GM18870 (cell line): ENCODE measurements at regions not wholly inside any gene's neighbourhood (a gene's known extent, or its start where the extent isn't known, plus 50 kb on each side); places are given as distances from the start of the nearest gene placed in this dataset.
"Not testable (repeated sequence)": the region's sequence is repeated elsewhere in the genome, so short reads cannot be mapped to it uniquely, and the experiment has no call there.

Experiments
- ATAC-seq: cut with Tn5 transposase; IDR thresholded peaks from one replicate; pipeline ENCODE4 v1.9.1; 2021; ENCODE audit warnings: moderate library complexity; ENCODE audit not compliant: unreplicated experiment

- no peak for ATAC-seq
Observed at GRCh38 chr9:587527-587926, 254.0 kb upstream of the DMRT1 start.

- ATAC-seq, result no peak
Observed at GRCh38 chr9:588981-589380, 252.5 kb upstream of the DMRT1 start.

DNA sequence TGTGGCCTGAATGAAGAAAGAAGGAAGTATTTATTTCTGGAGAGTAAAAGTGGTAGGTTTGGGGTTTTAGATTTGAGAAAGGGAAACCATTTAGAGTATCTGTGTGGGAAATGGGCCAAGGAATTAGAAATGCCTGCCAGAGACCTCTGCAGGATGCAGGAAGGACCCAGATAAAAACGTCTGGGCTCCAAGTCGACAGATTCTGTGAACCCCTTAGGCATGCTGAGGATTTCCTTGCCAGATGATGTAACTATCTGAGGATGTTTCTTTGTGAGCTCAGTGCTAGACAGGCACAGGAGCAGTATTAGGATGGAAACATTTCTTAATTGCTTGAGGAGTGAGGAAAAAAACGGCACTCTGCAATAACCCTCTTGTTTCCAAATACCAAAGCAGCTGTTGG, 251.8 kb upstream of the DMRT1 start:
- no peak for ATAC-seq

DNA sequence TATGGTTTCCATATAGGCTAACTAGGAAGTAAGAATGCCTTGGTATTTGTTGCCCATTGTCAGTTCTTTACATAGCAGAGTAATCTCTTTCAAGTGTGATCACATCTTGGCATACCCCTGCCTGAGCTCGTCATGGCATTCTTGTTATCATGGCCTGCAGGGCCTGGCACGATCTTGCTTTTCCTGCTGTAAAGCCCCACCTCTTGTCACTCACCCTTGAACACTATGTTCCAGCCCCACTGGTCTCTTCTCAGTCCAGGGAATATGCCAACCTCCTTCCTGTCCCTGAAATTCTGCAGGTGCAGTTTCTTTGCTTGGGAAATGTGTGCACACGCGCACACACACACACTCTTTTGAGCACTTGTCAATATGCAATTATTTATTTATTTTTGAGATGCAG, 250.2 kb upstream of the DMRT1 start:
- ATAC-seq, result no peak

DNA sequence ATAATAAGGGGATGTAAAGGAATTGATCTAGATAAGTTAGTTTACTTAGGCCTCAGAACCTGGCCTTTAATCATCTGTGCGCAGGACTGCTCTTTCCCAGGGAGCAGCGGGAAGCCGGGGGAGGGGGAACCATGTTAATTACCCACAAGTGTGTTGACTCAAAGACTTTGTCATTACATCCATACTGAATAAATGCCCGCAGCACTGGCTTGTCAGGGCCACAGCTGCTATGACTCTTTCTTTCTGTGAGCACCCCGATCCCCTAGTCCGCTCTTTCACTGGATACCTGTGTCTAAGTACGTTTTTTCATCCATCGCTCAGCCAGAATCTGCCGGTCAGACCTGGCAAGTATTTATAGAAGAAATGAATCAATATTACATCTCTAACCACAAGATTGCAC, 249.3 kb upstream of the DMRT1 start:
- no peak for ATAC-seq

DNA sequence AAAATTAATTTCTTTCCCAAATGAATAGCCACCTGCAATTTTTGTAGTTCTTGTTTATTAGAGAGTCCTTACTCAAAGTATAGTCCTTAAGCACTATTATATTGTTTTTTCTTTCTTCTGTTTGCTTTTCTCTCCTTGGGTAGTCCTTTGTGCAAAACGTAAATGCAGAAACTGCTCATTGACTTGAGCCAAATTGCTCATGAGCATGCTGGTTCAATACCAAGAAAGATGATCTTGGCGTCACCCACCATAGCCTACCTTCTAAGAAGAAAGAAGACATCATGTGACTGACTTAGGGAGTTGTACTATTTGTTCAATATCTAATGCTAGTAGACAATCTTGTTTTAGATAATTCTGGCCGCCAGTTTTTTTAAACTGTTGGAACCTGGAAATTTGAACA, 248.8 kb upstream of the DMRT1 start:
- no peak for ATAC-seq

DNA sequence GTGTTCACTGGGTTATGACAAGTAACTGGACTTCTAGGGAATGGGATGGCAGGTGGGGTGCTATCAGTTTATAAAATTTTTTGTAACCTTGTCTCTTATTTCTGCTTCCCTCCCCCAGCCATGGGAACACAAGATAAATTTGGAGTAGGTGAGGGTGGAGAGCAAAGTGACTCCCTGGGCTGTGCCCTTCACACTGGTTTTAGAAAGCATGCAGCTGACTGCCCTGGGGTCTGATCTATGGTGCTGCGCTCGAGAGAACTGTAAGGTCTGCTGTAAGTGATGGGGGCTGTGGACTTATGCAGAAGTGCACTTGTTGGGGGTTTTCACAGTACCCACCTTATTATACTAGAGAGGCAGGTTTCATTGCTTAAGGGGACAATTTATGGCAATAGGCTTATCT, 247.7 kb upstream of the DMRT1 start:
- ATAC-seq, result no peak

- ATAC-seq, result no peak
Observed at GRCh38 chr9:596703-597102, 244.8 kb upstream of the DMRT1 start.

GRCh38 chr9:600006-600405, 241.5 kb upstream of the DMRT1 start:
- ATAC-seq, result no peak

DNA sequence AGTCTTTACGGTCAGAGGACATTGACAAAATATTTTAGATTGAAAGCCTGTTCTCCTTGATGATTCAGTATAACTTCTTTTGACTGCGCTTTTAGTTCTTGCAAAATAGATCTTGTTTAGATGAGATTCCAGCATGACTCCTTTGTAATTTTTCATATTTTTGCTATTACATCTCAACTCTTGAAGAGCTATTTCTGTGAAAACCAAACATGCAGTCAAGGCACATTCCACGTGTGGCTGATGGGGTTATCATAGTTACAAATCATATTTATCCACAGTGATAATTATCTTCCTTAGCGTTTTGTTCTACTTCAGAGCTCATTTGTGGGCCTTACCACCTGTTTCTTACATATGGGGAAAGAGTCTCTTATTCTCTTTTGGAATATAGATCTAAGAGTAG, 238.8 kb upstream of the DMRT1 start:
- ATAC-seq, result no peak

GRCh38 chr9:603126-603525, 238.4 kb upstream of the DMRT1 start:
- no peak for ATAC-seq

- no peak for ATAC-seq
Observed at GRCh38 chr9:607417-607816, 234.1 kb upstream of the DMRT1 start.

- peak; percentile 85 for ATAC-seq
Observed at GRCh38 chr9:613771-614347, 227.6 kb upstream of the DMRT1 start.

- no peak for ATAC-seq
Observed at GRCh38 chr9:614431-614830, 227.1 kb upstream of the DMRT1 start.

- no peak for ATAC-seq
Observed at GRCh38 chr9:615756-616155, 225.7 kb upstream of the DMRT1 start.

GRCh38 chr9:616694-617093, 224.8 kb upstream of the DMRT1 start:
- no peak for ATAC-seq

- no peak for ATAC-seq
Observed at GRCh38 chr9:617445-618085, 223.9 kb upstream of the DMRT1 start.

DNA sequence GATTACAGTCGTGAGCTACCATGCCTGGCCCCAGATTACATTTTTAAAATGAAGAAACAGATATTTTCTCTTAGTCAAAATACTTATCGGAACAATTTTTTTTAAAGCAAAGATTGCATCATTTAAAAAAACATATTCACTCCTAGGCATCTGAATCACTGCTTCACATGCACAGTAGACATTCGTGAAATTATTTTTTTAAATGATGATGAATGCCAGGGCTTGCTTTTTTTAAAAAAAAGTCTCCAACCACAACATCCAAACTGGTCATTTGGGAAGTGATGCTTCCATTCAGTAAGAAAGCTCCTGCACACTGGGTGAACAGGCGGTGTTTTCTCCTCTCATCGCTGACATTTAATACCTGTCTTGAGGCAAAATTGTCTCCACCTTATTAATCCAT, 223.0 kb upstream of the DMRT1 start:
- ATAC-seq, result no peak

GRCh38 chr9:621201-621855, 220.2 kb upstream of the DMRT1 start:
- no peak for ATAC-seq

DNA sequence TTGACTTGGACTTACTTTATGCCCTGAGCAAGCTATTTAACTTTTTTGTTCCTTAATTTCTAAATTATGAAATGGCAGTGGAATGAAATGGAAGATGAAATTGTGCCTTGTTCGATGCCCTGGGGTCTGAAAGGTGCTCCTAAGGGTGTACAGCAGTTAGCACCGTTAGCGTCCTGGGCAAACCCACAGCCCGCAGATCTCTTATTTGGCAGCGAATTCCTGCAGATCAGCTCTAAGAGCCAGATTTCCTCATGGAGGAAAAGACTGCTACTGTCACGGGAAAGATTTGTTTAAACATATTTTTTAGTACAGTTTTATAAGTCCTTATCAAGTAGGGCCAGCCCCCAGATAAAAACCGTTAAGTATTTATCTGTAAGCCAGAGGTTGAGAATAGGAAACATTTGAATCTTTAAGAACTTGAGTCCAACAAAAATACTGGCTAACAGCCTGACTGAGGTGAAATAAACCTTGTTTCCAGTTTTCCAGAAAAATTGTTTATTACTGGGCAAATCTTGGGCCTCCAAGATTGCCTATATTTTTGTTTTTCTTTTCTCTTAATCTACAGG, 216.5 kb upstream of the DMRT1 start:
- ATAC-seq, result no peak

GRCh38 chr9:625613-626012, 215.9 kb upstream of the DMRT1 start:
- no peak for ATAC-seq

- ATAC-seq, result not testable (repeated sequence)
Observed at GRCh38 chr9:626114-626513, 215.4 kb upstream of the DMRT1 start.
